GM12878 (cell line): ENCODE measurements at regions not wholly inside any gene's neighbourhood (a gene's known extent, or its start where the extent isn't known, plus 50 kb on each side); places are given as distances from the start of the nearest gene placed in this dataset.

Experiments
- ATAC-seq: fragments of 200-7000 bp; cut with Tn5 transposase; 3 replicates; pipeline ENCODE4 v1.9.1; 2020; ENCODE audit warnings: mild to moderate bottlenecking, moderate library complexity
- BruUV-seq: library from RNA; stranded (reverse); fragments of 400-500 nt; replicated peaks from 2 replicates; lab custom pipeline; 2021; lab: Mats Ljungman, UMichigan
- CTCF ChIA-PET: fragments of 300-600 bp; sonication (Branson Sonifier 250); formaldehyde crosslinking; extraction: SDS; loops from one replicate; lab custom pipeline; 2021; ENCODE audit warnings: inconsistent platforms; lab: Yijun Ruan, JAX
- POLR2A ChIA-PET: fragments of 350-600 bp; formaldehyde crosslinking; extraction: SDS; loops from one replicate; lab custom pipeline; 2021; ENCODE audit warnings: inconsistent platforms; lab: Charles Lee
- RAD21 ChIA-PET: fragments of 300-600 bp; sonication (Branson Sonifier 250); formaldehyde crosslinking; loops from one replicate; lab custom pipeline; 2023; ENCODE audit warnings: antibody characterized with exemption; ENCODE audit not compliant: unreplicated experiment; lab: Charles Lee
- SMC1A ChIA-PET: fragments of 300-600 bp; sonication (Branson Sonifier 250); formaldehyde crosslinking; loops from one replicate; lab custom pipeline; 2023; ENCODE audit not compliant: unreplicated experiment, uncharacterized antibody; lab: Charles Lee
- DNase-seq: peaks from one replicate; pipeline ENCODE4 v3.0.0-alpha.2; 2011; ENCODE audit warnings: low read depth, low spot score
- FAIRE-seq: peaks from 3 replicates; lab custom pipeline; 2011; peaks lifted over from hg19 to GRCh38; lab: Jason Lieb, UNC
- H2AFZ ChIP-seq: 2 replicates; pipeline ENCODE4 v1.6.0; 2011; ENCODE audit warnings: low read depth, low read length, control low read depth; ENCODE audit not compliant: control insufficient read depth
- H3K27ac ChIP-seq: 2 replicates; pipeline ENCODE4 v1.5.1; 2011; ENCODE audit warnings: control low read depth; ENCODE audit not compliant: control insufficient read depth, insufficient read depth
- H3K27me3 ChIP-seq, 2 experiments: replicated peaks in 1 of 2; 2 replicates each; pipeline versions ENCODE4 v1.6.0 to v1.6.1; 2011; ENCODE audit warnings: low read length in 1 of 2; ENCODE audit not compliant: control insufficient read depth in 2 of 2, insufficient read depth in 2 of 2
- H3K36me3 ChIP-seq, 2 experiments: 2 replicates each; pipeline ENCODE4 v1.5.1; 2011; ENCODE audit warnings: low read length in 1 of 2; ENCODE audit not compliant: control insufficient read depth in 2 of 2, insufficient read depth in 2 of 2
- H3K4me1 ChIP-seq: 2 replicates; pipeline ENCODE4 v1.6.1; 2011; ENCODE audit warnings: mild to moderate bottlenecking, low read length, moderate library complexity, mixed read lengths; ENCODE audit not compliant: control insufficient read depth, insufficient read depth
- H3K4me2 ChIP-seq: 2 replicates; pipeline ENCODE4 v1.6.0; 2011; ENCODE audit warnings: control low read depth; ENCODE audit not compliant: control insufficient read depth, insufficient read depth
- H3K4me3 ChIP-seq: fragments of 200-600 bp; sonication (generic); 2 replicates; pipeline ENCODE4 v1.5.1; 2016
- H3K79me2 ChIP-seq: 2 replicates; pipeline ENCODE4 v1.6.0; 2011; ENCODE audit warnings: low read length; ENCODE audit not compliant: control insufficient read depth, insufficient read depth
- H3K9ac ChIP-seq: 2 replicates; pipeline ENCODE4 v1.8.0; 2011; ENCODE audit warnings: low read length, control low read depth, mixed read lengths; ENCODE audit not compliant: control insufficient read depth, insufficient read depth
- H3K9me3 ChIP-seq: replicated peaks from 3 replicates; pipeline ENCODE4 v1.5.1; 2011; ENCODE audit warnings: mild to moderate bottlenecking, low read length; ENCODE audit not compliant: control insufficient read depth, insufficient read depth
- H4K20me1 ChIP-seq: 2 replicates; pipeline ENCODE4 v1.6.0; 2011; ENCODE audit not compliant: control insufficient read depth, insufficient read depth
- CREM ChIP-seq: IDR thresholded peaks from 2 replicates; pipeline ENCODE4 v1.6.1; 2014; ENCODE audit warnings: antibody characterized with exemption, low read depth
- EP300 ChIP-seq, 2 experiments: fragments of 150-350 bp in 1 of 2; IDR thresholded peaks; 2 replicates each; pipeline ENCODE4 v1.6.1; 2011 to 2012; ENCODE audit warnings: low read depth in 2 of 2, low read length in 2 of 2, borderline replicate concordance in 1 of 2, improper control_type of control experiment in 1 of 2, inconsistent platforms in 1 of 2; ENCODE audit not compliant: control insufficient read depth in 1 of 2
- EZH2 ChIP-seq: IDR thresholded peaks from 2 replicates; pipeline ENCODE4 v1.6.1; 2012; ENCODE audit warnings: low read depth, mild to moderate bottlenecking, control low read depth, inconsistent platforms, low read length, borderline replicate concordance; ENCODE audit not compliant: control insufficient read depth
- FOS ChIP-seq: IDR thresholded peaks from 3 replicates; pipeline ENCODE4 v1.6.1; 2011; ENCODE audit warnings: borderline replicate concordance; ENCODE audit not compliant: insufficient read length; ENCODE audit errors: extremely low read depth
- GATAD2B ChIP-seq: fragments of 450-650 bp; conservative IDR thresholded peaks from 2 replicates; pipeline ENCODE4 v1.6.1; 2017; ENCODE audit warnings: low read depth, mild to moderate bottlenecking, moderate library complexity
- IKZF2 ChIP-seq, 2 experiments: fragments of 450-650 bp; IDR thresholded peaks; 2 replicates each; pipeline ENCODE4 v1.6.1; 2017; ENCODE audit warnings: mild to moderate bottlenecking in 2 of 2, moderate library complexity in 2 of 2
- JUND ChIP-seq: IDR thresholded peaks from 2 replicates; pipeline ENCODE4 v1.6.1; 2012; ENCODE audit warnings: low read depth, mild to moderate bottlenecking, low read length, improper control_type of control experiment, moderate library complexity
- MYC ChIP-seq: IDR thresholded peaks from 2 replicates; pipeline ENCODE4 v1.6.1; 2011; ENCODE audit warnings: mild to moderate bottlenecking, low read length, moderate library complexity, inconsistent platforms; ENCODE audit not compliant: insufficient read depth, insufficient replicate concordance, insufficient read length, severe bottlenecking
- NR2C1 ChIP-seq: fragments of 450-650 bp; IDR thresholded peaks from 2 replicates; pipeline ENCODE4 v1.6.1; 2017; ENCODE audit warnings: antibody characterized with exemption, mild to moderate bottlenecking, moderate library complexity
- RBBP5 ChIP-seq: fragments of 200-600 bp; sonication (generic); conservative IDR thresholded peaks from 2 replicates; pipeline ENCODE4 v1.6.1; 2016
- RCOR1 ChIP-seq: conservative IDR thresholded peaks from 2 replicates; pipeline ENCODE4 v1.6.1; 2012; ENCODE audit warnings: low read depth, low read length, improper control_type of control experiment
- SIN3A ChIP-seq: IDR thresholded peaks from 2 replicates; pipeline ENCODE4 v1.6.1; 2012; ENCODE audit warnings: low read depth, low read length, improper control_type of control experiment
- SRF ChIP-seq, 2 experiments: IDR thresholded peaks; 2 replicates each; pipeline ENCODE4 v1.6.1; 2011; ENCODE audit warnings: low read depth in 2 of 2, low read length in 2 of 2, mild to moderate bottlenecking in 1 of 2, moderate library complexity in 1 of 2
- TBL1XR1 ChIP-seq: IDR thresholded peaks from 2 replicates; pipeline ENCODE4 v1.6.1; 2012; ENCODE audit warnings: low read depth, low read length, improper control_type of control experiment
- TCF7 ChIP-seq: IDR thresholded peaks from 2 replicates; pipeline ENCODE4 v1.6.1; 2014; ENCODE audit warnings: antibody characterized with exemption, borderline replicate concordance
- WGBS: methylation state at CpG from one replicate; pipeline ENCODE4 v1.1.6; 2016; ENCODE audit warnings: low lambda C conversion rate; ENCODE audit not compliant: insufficient replicate concordance, insufficient coverage; ENCODE audit errors: missing lambda C conversion rate; 5-methylcytosine and 5-hydroxymethylcytosine counted together
- in situ Hi-C: fragments of 300-500 bp; cut with MboI; formaldehyde crosslinking; loops from 9 replicates; pipeline ENCODE4 v1.14.3; 2018; ENCODE audit warnings: mixed read lengths
- intact Hi-C: fragments of 100-400 bp; cut with micrococcal nuclease; formaldehyde crosslinking; loops from one replicate; pipeline ENCODE4 v1.14.2; 2022; ENCODE audit not compliant: unreplicated experiment
- TF ChIP-seq, protein P1 (sequence below): IDR thresholded peaks from 2 replicates; pipeline ENCODE4 v1.6.1; 2011; ENCODE audit warnings: borderline replicate concordance, low read depth, mild to moderate bottlenecking, moderate library complexity, mixed read lengths, low read length; ENCODE audit not compliant: insufficient read depth; ENCODE audit errors: extremely low read length
- TF ChIP-seq, protein P2 (sequence below): fragments of 450-650 bp; formaldehyde crosslinking; IDR thresholded peaks from 2 replicates; pipeline ENCODE4 v1.4.0; 2020; ENCODE audit warnings: mild to moderate bottlenecking, moderate library complexity

DNA sequence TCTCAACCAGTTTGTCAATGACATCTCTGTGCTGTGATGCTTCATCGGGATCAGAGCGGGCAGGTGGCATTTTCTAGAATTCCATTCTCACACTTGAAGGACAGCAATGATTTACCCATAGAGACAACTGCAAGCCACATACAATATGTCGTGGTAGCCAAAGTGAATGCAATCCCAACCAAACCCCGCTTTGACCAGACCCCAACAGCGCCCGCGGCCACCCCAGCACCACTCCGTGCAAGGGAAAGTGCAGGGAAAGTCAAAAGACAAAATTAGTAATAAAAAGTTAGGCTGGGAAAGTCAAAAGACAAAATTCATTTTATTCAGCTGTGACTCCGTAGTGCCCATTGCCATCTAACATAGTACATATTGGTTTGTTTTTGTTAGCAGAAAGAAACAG, 88.8 kb upstream of the EYA2 start (continued):
- TF ChIP-seq RCOR1 (no peak), TBL1XR1 (no peak), GATAD2B (no peak), MYC (no peak), FOS (no peak), EP300 (IDR thresholded peaks at IDR 0.05; ENCODE audit: borderline replicate concordance in 1 of 2, control insufficient read depth in 1 of 2, low read depth in 2 of 2, low read length in 2 of 2) (no peak), TCF7 (no peak), IKZF2 (IDR thresholded peaks at IDR 0.05) (no peak), JUND (no peak)
- TF ChIP-seq, protein P1, sequence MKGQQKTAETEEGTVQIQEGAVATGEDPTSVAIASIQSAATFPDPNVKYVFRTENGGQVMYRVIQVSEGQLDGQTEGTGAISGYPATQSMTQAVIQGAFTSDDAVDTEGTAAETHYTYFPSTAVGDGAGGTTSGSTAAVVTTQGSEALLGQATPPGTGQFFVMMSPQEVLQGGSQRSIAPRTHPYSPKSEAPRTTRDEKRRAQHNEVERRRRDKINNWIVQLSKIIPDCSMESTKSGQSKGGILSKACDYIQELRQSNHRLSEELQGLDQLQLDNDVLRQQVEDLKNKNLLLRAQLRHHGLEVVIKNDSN = no peak

DNA sequence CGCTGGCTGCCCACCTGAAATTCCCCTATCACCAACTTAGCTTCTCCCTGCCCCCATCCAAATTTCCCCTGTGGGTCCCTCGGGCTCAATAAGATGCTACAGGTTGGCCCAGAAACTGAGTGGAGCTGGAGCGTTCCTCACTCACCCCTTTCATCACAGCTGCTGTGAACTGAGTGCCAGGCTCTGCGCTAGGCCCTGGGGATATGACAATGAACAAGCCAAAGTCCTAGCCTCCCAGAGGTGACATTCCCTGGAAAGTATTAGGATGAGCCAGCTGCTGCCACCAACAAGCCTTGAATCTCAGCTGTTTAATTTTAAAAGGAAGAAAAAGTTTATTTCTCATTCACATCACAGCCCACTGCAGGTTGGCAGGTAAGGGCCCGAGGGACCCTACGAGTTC, 86.6 kb upstream of the EYA2 start:
- ATAC-seq (no peak), FAIRE-seq (no peak), DNase-seq (no peak)
- BruUV-seq = no TSS peak
- ChIA-PET SMC1A (no interaction called here), RAD21 (no interaction called here), CTCF (no interaction called here), POLR2A (no interaction called here)
- Histone ChIP-seq H3K4me2 (no peak overlapping the region), H3K27ac (no peak overlapping the region), H3K36me3 (no peaks in the 10 kb centered on the region), H4K20me1 (no peaks in the 10 kb centered on the region), H3K4me1 (no peaks in the 10 kb centered on the region), H2AFZ (no peak overlapping the region), H3K9me3 (no peaks in the 10 kb centered on the region), H3K79me2 (no peaks in the 10 kb centered on the region), H3K27me3 (peaks cover 0 to 1% of the 10 kb centered on the region in 2 experiments; a peak in 2 of 4 replicates), H3K4me3 (no peak overlapping the region), H3K9ac (no peak overlapping the region)
- intact Hi-C loops = no loop called here
- in situ Hi-C loops = no loop called here
- 7% methylated on average over 6 of the region's 6 CpGs for WGBS
- TF ChIP-seq, protein P2, sequence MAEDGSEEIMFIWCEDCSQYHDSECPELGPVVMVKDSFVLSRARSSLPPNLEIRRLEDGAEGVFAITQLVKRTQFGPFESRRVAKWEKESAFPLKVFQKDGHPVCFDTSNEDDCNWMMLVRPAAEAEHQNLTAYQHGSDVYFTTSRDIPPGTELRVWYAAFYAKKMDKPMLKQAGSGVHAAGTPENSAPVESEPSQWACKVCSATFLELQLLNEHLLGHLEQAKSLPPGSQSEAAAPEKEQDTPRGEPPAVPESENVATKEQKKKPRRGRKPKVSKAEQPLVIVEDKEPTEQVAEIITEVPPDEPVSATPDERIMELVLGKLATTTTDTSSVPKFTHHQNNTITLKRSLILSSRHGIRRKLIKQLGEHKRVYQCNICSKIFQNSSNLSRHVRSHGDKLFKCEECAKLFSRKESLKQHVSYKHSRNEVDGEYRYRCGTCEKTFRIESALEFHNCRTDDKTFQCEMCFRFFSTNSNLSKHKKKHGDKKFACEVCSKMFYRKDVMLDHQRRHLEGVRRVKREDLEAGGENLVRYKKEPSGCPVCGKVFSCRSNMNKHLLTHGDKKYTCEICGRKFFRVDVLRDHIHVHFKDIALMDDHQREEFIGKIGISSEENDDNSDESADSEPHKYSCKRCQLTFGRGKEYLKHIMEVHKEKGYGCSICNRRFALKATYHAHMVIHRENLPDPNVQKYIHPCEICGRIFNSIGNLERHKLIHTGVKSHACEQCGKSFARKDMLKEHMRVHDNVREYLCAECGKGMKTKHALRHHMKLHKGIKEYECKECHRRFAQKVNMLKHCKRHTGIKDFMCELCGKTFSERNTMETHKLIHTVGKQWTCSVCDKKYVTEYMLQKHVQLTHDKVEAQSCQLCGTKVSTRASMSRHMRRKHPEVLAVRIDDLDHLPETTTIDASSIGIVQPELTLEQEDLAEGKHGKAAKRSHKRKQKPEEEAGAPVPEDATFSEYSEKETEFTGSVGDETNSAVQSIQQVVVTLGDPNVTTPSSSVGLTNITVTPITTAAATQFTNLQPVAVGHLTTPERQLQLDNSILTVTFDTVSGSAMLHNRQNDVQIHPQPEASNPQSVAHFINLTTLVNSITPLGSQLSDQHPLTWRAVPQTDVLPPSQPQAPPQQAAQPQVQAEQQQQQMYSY (CRISPR knock-in tag) = no peak
- TF ChIP-seq NR2C1 = no peak
- no peak for TF ChIP-seq RBBP5
- TF ChIP-seq EZH2 = no peak
- no peak for TF ChIP-seq EP300 (IDR thresholded peaks at IDR 0.05; ENCODE audit: borderline replicate concordance in 1 of 2, control insufficient read depth in 1 of 2, low read depth in 2 of 2, low read length in 2 of 2)
- TF ChIP-seq CREM = no peak
- TF ChIP-seq SIN3A = no peak
- TF ChIP-seq SRF (IDR thresholded peaks at IDR 0.05; ENCODE audit: low read depth in 2 of 2, low read length in 2 of 2) = no peak
